ENCODE measurements at regions not wholly inside any gene's neighbourhood (a gene's known extent, or its start where the extent isn't known, plus 50 kb on each side); places are given as distances from the start of the nearest gene placed in this dataset.
"Not testable (repeated sequence)": the region's sequence is repeated elsewhere in the genome, so short reads cannot be mapped to it uniquely, and the experiment has no call there.

DNA sequence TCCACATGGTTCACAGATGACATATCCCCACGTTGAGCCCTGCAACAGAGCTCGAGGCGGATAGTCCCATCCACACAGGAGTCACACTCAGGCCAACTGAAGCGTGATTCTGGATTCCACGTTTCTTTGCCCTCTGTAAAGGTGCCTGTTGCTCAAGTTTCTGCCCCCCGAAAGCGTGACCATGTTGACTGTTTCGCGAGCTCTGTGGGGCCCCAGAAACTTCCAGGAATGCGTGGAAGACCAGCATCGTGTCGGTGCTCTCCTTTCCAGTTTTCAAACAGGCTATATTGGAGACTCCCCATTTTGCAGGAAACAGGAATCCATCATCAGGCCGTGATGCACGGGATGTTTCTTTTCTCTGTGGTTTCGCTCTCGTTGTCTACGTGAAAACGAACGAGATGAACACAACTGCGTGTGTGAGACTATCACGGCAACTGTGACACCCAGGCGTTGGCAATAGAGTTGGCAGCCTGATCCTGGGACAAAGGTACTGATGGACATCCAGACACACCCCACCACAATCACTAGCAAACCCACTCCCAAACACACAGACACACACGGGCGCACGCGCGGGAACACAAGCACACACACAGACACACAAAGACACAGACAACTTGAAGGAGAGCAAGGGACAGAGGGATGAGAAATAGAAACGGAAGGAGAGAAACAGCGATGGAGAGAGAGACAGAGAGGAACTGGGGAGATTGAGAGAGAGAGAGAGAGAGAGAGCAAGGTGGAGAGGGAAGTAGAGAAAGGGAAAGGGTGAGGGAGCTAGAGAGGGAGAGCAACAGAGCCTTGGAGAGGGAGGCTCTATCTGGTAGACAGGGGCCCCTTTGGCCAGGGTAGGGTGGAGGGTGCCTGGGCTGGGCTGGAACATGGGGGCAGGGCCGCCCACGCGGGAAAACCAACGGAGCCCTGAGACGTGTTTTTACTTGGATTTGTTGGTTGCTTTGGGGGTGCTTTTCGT, 1609.3 kb downstream of the SPATA31A7 start:
- not testable (repeated sequence) for DNase-seq (ENCODE audit: low spot score)

DNA sequence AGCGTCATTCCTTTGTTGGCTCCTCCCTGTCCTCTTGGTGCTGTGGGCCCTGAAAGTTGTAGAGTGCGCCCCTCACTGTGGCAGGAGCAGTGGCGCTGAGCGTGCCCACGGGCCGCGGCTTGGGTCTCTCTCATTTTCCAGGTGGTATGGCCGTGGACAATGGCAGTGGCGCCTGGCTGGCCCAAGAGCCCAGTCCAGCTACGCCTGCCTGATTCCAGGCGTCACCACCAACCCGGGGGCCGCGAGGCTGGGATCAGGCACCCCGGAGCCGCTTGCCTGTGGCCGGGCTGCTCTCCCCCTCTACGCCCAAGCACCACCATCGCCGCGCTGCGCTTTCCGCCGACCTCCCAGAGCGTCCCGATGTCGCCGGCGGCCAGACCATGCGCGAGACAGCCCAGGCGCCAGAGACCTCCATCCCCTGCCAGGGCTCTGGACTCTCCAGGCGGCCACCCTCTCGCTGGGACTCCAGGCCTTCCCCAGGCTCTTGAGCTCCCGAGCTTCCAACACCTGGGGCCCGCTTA, 1610.1 kb downstream of the SPATA31A7 start:
- DNase-seq (ENCODE audit: low spot score) = not testable (repeated sequence)

DNA sequence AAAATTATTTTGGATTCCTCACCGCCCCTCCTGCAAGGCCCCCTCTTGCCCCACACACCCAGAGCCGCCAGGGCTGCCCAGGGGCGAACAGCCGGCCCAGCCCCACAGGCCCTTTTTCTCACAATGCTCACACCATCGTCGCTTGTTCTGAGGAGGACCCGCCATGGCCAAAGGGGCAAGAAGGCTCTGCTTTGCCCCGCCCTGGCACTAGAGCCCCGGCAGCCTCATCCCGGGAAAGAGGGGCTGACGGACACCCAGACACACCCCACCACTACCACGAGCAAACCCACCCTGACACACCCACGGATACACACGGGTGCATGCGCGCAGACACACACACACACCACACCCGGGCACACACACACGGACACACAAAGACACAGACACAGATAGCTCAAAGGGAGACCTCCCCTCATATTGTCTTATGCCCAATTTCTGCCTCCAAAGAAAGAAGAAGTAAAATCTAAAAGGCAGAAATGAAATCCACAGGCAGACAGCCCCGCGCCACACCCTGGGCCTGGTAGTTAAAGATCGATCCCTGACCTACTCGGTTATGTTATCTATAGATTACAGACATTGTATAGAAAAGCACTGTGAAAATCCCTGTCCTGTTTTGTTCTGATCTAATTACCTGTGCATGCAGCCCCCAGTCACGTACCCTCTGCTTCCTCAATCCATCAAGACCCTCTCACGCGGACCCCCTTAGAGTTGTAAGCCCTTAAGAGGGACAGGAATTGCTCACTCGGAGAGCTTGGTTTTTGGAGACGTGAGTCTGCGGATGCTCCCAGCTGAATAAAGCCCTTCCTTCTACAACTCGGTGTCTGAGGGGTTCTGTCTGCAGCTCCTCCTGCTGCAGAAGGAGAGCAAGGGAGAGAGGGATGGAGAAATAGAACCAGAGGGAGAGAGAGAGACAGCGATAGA, 1610.9 kb downstream of the SPATA31A7 start:
- not testable (repeated sequence) for DNase-seq (ENCODE audit: low spot score)

DNA sequence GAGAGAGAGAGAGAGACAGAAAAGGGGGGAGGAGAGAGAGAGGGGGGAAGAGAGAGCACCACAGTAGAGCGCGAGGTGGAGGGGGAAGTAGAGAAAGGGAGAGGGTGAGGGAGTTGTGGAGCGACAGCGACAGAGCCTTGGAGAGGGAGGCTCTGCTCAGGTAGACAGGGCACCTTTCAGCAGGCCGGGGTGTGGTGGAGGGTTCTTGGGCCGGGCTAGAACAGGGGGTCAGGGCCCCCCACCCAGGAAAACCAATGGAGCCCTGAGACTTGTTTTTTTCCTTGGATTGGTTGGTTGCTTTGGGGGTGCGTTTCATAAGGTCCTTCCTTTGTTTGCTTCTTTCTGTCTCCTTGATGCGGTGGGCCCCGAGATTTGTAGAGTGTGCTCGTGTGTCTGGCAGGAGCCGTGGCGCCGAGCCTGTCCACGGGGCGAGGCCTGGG, 1611.6 kb downstream of the SPATA31A7 start:
- DNase-seq (ENCODE audit: low spot score) = not testable (repeated sequence)

DNA sequence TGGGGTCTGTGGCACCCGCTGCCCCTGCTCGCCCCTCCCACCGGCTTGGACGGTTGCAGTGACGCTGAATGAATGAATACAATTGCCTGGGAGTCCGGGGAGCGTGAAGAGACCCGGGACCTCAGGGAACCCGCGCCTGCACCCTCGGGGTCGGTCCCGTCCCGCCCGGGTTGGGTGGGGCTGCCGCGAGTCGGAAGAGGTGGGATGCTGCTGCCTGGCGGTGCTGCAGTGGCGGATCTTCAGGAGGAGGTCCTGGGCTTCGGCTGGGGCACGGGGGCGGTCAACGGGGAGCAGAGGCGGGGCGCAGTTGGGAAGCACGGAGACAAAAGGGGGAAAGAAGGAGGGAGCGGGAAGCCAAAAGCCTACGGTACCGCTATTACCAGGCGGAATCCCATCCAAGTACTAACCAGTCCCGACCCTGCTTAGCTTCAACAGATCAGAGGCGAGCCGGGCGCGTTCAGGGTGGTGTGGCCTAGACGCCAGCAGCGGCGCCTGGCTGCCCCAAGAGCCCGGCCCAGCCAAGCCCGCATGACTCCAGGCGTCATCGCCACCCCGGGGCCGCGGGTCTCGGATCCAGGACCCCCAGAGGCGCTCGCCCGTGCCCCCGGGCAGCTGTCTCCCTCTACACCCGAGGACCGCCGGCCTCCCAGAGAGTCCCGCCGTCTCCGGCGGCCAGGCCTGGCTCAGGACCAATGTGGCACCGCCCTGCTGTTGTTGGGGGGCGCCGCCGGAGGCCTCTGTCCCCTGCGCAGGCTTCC, 1612.3 kb downstream of the SPATA31A7 start:
- DNase-seq (ENCODE audit: low spot score) = peak; percentile 54

DNA sequence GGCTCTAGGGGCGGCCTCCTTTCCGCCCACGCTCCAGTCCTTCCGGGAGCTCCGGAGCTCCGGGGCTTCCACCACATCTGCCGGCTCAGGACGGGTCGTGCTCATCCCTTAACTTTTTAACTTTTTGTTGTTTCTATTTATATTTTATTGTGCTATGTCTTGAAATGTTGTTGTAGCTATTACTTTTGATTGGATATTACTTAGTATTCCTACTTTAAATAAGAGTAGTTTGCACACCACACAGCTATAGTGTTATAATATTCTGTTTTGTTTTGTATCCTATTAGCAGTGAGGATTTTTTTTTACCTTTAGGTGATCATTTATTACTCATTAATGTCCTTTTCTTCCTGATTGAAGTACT, 1612.9 kb downstream of the SPATA31A7 start:
- not testable (repeated sequence) for DNase-seq (ENCODE audit: low spot score)

DNA sequence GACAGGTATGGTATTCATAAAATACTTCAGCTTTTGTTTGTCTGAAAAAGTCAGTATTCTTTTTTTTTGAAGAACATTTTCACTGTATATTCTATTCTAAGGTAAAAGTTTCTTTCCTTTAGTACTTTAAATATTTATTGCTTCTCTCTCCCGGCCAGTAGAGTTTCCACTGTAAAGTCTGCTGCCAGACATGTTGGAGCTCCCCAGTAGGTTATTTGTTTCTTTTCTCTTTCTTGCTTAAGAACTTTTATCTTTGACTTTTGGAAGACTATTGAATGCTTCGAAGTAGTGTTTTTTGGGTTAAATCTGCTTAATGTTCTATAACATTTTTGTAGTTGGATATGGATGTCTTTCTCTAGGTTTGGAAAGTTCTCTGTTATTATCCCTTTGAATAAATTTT, 1613.3 kb downstream of the SPATA31A7 start:
- DNase-seq (ENCODE audit: low spot score) = not testable (repeated sequence)

DNA sequence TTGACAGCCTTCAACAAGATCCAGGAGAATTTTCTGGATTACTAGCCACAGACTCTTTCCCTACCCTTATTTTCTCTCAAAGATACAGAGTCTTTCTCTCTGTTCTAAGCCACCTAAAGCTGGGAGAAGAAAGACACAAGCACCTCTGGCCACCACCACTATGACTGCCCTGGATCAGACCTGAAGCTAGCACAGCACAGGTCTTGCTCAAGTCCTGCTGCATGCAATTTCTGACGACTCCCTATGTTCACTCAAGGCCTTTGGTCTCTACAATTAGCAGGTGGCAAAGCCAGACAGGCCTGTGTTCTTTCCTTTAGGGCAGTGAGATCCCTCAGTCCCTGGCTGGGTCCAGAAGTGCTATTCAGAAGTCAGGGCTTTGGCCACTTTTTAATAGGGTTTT, 1614.5 kb downstream of the SPATA31A7 start:
- not testable (repeated sequence) for DNase-seq (ENCODE audit: low spot score)

DNA sequence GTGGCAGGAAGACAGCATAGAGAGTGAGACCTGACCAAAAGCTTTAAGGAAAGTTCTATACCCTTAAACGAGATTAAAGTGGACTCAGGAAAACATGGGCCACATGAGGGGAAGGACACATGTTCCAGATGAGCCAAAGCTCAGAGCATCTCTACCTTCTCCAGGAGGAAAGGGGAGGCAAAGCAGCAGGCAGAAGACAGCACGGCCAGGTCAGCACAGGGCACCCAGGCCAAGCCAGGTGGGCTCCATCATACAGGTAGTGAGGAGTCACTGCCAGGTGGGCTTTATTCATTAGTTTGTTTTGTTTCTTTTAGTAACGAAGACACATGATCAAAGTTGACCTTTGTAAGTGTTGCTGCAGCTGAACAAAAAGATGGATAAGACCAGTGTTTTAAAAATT, 1617.6 kb downstream of the SPATA31A7 start:
- not testable (repeated sequence) for DNase-seq (ENCODE audit: low spot score)

DNA sequence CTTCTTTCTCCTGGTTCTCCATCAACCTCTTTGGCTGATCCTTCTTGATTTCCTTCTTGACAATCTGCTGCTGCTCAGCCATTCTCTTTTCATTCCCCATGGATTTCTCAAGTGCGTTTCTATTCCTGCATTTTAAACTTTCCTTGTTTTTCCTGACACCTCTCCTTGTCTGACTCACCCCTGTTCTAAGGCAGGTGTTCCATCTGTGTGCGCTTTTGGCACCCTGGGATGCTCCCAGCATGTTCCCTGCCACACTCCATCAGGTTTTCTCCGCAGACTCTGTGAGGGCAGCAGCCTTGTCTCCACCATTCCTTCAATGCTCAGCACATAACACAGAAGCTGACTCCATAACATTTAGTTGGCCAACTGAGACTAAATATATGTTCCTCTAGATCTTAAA, 1618.2 kb downstream of the SPATA31A7 start:
- DNase-seq (ENCODE audit: low spot score) = not testable (repeated sequence)

DNA sequence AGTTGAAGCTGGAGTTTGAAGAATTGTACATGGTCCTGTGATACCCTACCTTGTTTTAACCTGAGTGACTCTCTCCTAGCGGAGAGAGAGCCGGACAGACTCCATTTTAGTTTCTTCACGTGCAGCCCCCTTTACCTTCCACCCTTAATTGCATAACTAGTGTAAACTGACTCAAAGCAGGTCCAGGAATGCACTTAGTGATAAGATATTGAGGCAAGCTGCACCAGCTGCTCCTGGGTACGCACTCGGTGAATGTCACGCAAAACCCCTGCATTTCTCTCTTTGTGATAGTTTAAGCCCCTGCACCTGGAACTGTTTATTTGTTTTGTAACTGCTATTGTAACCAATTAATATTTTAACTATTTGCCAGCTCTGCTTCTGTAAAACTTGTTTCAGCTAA, 1620.5 kb downstream of the SPATA31A7 start:
- not testable (repeated sequence) for DNase-seq (ENCODE audit: low spot score)

DNA sequence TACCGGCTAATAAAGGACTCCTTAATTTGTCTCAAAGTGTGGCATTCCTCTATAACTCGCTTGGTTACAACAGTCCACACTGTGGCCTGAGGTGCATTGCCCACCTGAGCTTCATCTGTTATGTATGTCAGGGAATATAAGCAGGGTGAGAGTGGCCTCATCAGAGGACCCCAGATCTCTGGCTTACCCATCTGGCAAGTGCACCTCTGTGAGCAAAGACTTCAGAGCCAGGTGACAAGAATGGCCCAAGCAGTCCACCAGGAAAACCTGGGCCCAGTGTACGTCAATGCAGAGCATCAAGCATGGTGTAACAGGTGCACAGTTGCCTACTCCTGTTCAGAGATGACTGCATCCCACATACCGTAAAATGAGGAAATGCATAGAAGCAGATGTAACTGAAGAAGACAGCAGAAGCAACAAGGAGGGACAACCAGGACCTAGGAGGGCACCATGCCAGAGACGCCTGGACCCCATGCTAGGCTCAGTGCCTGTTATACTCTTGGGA, 1621.0 kb downstream of the SPATA31A7 start:
- not testable (repeated sequence) for DNase-seq (ENCODE audit: low spot score)

DNA sequence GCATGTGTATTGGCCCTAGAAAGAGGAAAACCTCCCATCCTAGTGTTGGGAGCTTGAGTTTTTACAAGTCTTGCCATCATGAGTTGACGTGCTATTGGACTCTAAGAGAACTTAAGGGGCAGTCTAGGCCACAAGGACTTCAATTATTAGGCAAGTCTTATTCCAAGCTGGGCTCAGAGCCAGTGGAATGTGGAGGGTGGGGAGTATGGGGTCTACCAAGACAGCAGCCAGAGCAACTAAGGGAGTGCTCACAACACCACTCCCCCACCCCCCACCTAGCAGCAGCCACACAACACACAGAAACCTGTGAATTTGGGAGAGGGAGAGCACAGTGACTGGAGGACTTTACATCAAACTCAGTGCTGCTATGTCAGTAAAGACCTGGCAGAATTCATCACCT, 1625.6 kb downstream of the SPATA31A7 start:
- DNase-seq (ENCODE audit: low spot score) = not testable (repeated sequence)

DNA sequence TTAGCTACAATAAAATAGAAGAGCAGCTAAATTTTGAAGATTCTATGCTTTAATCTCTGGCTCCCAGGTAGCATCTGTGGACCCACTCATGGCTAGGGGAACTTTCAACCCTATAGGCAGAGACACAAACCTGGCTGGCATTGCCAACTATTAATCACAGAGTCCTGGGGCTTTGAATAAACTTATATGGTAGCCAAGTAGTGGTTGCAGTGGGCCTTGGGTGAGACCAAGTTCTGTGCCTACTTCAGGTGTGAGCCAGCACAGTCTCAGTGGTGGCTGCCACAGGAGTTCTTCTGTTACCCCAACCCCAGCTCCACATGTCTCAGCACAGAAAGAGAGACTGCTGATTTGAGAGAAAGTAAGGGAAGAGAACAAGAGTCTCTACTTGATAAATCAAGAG, 1626.5 kb downstream of the SPATA31A7 start:
- not testable (repeated sequence) for DNase-seq (ENCODE audit: low spot score)

DNA sequence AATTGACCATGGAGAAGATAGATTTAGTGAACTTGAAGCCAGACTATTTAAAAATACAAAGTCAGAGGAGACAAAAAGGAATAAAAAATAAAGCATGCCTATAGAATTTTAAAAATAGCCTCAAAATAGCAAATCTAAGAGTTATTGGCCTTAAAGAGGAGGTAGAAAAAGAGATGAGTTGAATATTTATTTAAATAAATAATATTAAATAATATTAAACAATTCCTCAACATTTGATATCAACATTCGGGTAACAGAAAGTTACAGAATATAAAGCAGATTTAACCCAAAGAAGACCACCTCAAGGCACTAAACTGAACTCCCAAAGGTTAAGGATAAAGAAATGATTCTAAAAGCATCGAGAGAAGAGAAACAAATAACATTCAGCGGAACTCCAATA, 1627.4 kb downstream of the SPATA31A7 start:
- DNase-seq (ENCODE audit: low spot score) = not testable (repeated sequence)

DNA sequence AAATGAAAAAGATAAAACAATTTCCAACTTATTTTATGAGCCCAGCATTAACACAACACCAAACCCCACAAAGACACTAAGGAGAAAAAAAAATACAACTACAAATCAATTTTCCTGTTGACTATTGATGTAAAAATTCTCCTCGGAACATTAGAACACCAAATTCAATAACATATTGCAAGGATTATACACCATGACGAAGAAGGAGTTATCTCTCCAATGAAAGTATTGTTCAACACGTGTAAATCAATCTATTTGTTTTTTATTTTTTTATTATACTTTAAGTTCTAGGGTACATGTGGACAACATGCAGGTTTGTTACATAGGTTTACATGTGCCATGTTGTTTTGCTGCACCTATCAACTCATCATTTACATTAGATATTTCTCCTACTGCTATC, 1632.3 kb downstream of the SPATA31A7 start:
- DNase-seq (ENCODE audit: low spot score) = not testable (repeated sequence)

DNA sequence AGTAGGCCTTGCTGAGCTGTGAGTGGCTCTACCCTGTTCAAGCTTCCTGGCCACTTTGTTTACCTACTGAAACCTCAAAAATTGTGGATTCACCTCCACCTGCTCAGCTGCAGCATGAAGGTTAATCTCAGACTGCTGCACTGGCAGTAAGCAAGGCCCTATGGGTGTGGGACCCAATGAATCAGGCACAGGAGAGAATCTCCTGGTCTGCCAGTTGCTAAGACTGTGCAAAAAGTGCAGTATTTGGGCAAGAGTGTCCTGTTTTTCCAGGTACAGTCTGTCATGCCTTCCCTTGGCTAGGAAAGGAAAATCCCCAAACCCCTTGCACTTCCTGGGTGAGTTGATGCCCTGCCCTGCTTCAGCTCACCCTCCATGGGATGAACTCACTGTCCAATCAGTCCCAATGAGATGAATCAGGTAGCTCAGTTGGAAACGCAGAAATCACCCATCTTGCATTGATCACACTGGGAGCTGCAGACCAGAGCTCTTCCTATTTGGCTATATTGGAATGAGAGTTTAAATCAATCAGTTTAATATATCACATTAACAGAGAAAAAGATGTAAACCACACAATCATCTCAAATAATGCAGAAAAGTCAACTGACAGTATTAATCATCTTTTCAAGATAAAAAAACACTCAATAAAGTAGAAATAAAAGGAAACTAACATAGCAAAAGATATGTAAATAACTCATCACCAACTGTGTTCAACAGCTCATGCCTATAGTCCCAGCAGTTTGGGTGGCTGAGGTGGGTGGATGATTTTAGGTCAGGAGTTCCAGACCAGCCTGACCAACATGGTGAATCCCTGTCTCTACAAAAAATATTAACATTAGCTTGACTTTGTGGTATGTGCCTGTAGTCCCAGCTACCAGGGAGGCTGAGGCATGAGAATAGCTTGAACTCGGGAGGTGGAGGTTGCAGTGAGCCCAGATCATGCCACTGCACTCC, 1638.4 kb downstream of the SPATA31A7 start:
- DNase-seq (ENCODE audit: low spot score) = not testable (repeated sequence)

DNA sequence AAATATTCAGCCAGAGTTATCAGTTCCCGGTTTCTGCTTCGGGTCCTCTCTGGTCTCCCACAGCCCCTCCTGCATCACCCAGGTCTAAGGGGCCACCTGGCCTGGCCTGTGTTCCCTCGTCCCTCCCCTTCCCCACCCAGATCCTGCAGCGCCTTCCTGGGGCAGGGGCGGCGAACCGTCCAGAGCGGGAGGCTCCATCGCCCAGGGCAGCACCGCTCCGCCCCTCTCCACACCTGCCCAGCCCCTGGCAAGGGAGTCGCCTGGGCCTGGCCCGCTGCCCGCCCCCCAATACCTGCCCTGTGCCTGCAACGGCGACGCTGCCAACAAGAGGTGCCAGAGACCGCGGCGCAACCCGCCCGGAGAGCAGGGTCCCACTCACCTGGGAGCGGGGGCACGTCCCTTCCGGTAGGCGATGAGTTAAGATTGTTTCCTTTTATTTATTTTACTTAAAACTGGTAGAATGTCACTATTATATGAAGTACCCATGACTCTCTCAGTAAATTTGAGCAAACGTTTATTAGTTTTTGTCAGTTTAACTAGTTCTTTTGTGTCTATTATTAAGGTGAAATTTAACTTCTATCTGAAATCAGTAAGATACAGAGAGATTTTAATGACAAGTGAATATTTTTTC, 1641.1 kb downstream of the SPATA31A7 start:
- DNase-seq (ENCODE audit: low spot score) = not testable (repeated sequence)

Measured in A172 (cell line).